Upper lobe of right lung (tissue), 1 donor: ENCODE measurements at regions not wholly inside any gene's neighbourhood (a gene's known extent, or its start where the extent isn't known, plus 50 kb on each side); places are given as distances from the start of the nearest gene placed in this dataset.

Source experiments
- ATAC-seq: fragments of 200-7000 bp; cut with Tn5 transposase; one replicate; pipeline ENCODE4 v1.9.1; 2020; ENCODE audit warnings: mild to moderate bottlenecking, moderate library complexity
- DNase-seq: peaks from one replicate; pipeline ENCODE4 v3.0.0-alpha.2; 2020
- H3K27ac ChIP-seq: fragments of 200-600 bp; one replicate; pipeline ENCODE4 v1.8.0; 2022
- H3K27me3 ChIP-seq: fragments of 200-600 bp; one replicate; pipeline ENCODE4 v1.8.0; 2022; ENCODE audit warnings: mild to moderate bottlenecking
- H3K36me3 ChIP-seq: fragments of 200-600 bp; one replicate; pipeline ENCODE4 v1.8.0; 2022
- H3K4me1 ChIP-seq: fragments of 200-600 bp; one replicate; pipeline ENCODE4 v1.8.0; 2022
- H3K4me3 ChIP-seq: fragments of 200-600 bp; one replicate; pipeline ENCODE4 v1.8.0; 2022; ENCODE audit warnings: mild to moderate bottlenecking
- H3K9me3 ChIP-seq: fragments of 200-600 bp; one replicate; pipeline ENCODE4 v1.8.0; 2022
- intact Hi-C: fragments of 100-400 bp; cut with DNase I; formaldehyde crosslinking; loops from one replicate; pipeline ENCODE4 v1.11.0; 2022
- TF ChIP-seq, protein P1 (sequence below): fragments of 200-600 bp; IDR thresholded peaks from one replicate; pipeline ENCODE4 v1.8.0; 2022; ENCODE audit warnings: antibody characterized with exemption
- donor health status: DM: no; HTN: yes; CAD: no; lungs with severe emphysema.

- ATAC-seq (no peak), DNase-seq (no peak)
- H3K36me3 ChIP-seq: no peaks in the 10 kb centered on the region
- peaks cover 14% of the 10 kb centered on the region for H3K27me3 ChIP-seq
- intact Hi-C loops: no loop called here
- H3K9me3 ChIP-seq: no peaks in the 10 kb centered on the region
- TF ChIP-seq, protein P1, sequence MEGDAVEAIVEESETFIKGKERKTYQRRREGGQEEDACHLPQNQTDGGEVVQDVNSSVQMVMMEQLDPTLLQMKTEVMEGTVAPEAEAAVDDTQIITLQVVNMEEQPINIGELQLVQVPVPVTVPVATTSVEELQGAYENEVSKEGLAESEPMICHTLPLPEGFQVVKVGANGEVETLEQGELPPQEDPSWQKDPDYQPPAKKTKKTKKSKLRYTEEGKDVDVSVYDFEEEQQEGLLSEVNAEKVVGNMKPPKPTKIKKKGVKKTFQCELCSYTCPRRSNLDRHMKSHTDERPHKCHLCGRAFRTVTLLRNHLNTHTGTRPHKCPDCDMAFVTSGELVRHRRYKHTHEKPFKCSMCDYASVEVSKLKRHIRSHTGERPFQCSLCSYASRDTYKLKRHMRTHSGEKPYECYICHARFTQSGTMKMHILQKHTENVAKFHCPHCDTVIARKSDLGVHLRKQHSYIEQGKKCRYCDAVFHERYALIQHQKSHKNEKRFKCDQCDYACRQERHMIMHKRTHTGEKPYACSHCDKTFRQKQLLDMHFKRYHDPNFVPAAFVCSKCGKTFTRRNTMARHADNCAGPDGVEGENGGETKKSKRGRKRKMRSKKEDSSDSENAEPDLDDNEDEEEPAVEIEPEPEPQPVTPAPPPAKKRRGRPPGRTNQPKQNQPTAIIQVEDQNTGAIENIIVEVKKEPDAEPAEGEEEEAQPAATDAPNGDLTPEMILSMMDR: no peak
- H3K4me3 ChIP-seq: no peak overlapping the region
- H3K4me1 ChIP-seq: no peaks in the 10 kb centered on the region
- H3K27ac ChIP-seq: no peak overlapping the region
Observed at GRCh38 chr14:100638211-100638855, 51.1 kb upstream of the BEGAIN start.

GRCh38 chr14:100639280-100639679 is 52.1 kb upstream of the BEGAIN start:
- H3K9me3 ChIP-seq: no peaks in the 10 kb centered on the region
- no peak overlapping the region for H3K27ac ChIP-seq
- no peak for DNase-seq
- intact Hi-C loops: no loop called here
- TF ChIP-seq, protein P1: no peak
- no peak for ATAC-seq
- H3K27me3 ChIP-seq: peaks cover 11% of the 10 kb centered on the region
- no peak overlapping the region for H3K4me3 ChIP-seq
- H3K4me1 ChIP-seq: no peaks in the 10 kb centered on the region
- H3K36me3 ChIP-seq: no peaks in the 10 kb centered on the region

GRCh38 chr14:100640471-100641273 is 53.5 kb upstream of the BEGAIN start:
- ATAC-seq (peak; percentile 45), DNase-seq (no peak)
- intact Hi-C loops: no loop called here
- TF ChIP-seq, protein P1: no peak
- no peak overlapping the region for H3K4me3 ChIP-seq
- no peaks in the 10 kb centered on the region for H3K27me3 ChIP-seq
- H3K36me3 ChIP-seq: no peaks in the 10 kb centered on the region
- H3K4me1 ChIP-seq: peaks cover 10% of the 10 kb centered on the region
- no peak overlapping the region for H3K27ac ChIP-seq
- H3K9me3 ChIP-seq: no peaks in the 10 kb centered on the region

- TF ChIP-seq, protein P1: no peak
- no peaks in the 10 kb centered on the region for H3K9me3 ChIP-seq
- H3K4me1 ChIP-seq: peaks cover 10% of the 10 kb centered on the region
- no peak overlapping the region for H3K27ac ChIP-seq
- no peak overlapping the region for H3K4me3 ChIP-seq
- H3K27me3 ChIP-seq: no peaks in the 10 kb centered on the region
- intact Hi-C loops: no loop called here
- no peak for ATAC-seq
- no peaks in the 10 kb centered on the region for H3K36me3 ChIP-seq
- no peak for DNase-seq
Observed at GRCh38 chr14:100641274-100641860, 54.1 kb upstream of the BEGAIN start.

- TF ChIP-seq, protein P1: no peak
- Histone ChIP-seq H3K4me3 (no peak overlapping the region), H3K9me3 (no peaks in the 10 kb centered on the region), H3K27ac (no peak overlapping the region), H3K36me3 (no peaks in the 10 kb centered on the region), H3K4me1 (peaks cover 10% of the 10 kb centered on the region), H3K27me3 (no peaks in the 10 kb centered on the region)
- no peak for ATAC-seq
- intact Hi-C loops: no loop called here
- DNase-seq: no peak
Observed at GRCh38 chr14:100643426-100643825, 56.2 kb upstream of the BEGAIN start.
